ENCODE measurements at regions not wholly inside any gene's neighbourhood (a gene's known extent, or its start where the extent isn't known, plus 50 kb on each side); places are given as distances from the start of the nearest gene placed in this dataset.

DNA sequence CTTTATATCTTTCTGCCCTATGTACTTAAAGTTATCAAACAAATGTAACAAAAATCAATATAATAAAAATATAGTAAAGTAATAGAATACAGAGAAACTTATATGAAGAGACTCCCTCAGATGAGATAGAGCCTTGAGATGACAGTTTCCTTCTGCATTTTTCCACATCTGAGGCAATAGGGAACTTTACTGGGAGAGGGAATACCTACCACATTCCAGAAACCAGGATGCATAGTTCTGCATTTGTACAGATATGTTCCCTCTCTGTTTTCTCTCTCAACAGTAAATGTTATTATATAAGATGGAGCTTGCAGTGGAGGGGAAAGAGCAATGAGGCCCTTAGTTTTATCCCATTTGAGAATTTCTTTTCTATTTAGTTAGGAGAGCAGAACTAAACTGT is 109.6 kb upstream of the KCNN2 start:
- no peak overlapping the region for H3K4me3 ChIP-seq (replicated peaks; ENCODE audit: insufficient read depth, low read length)
- TF ChIP-seq SPI1 (IDR thresholded peaks at IDR 0.05; ENCODE audit: borderline replicate concordance, low read depth) (no peak), GABPA (IDR thresholded peaks at IDR 0.05; ENCODE audit: low read depth) (no peak), POLR2AphosphoS5 (IDR thresholded peaks at IDR 0.05; ENCODE audit: low read depth) (no peak)
- TF ChIP-seq, protein P1, sequence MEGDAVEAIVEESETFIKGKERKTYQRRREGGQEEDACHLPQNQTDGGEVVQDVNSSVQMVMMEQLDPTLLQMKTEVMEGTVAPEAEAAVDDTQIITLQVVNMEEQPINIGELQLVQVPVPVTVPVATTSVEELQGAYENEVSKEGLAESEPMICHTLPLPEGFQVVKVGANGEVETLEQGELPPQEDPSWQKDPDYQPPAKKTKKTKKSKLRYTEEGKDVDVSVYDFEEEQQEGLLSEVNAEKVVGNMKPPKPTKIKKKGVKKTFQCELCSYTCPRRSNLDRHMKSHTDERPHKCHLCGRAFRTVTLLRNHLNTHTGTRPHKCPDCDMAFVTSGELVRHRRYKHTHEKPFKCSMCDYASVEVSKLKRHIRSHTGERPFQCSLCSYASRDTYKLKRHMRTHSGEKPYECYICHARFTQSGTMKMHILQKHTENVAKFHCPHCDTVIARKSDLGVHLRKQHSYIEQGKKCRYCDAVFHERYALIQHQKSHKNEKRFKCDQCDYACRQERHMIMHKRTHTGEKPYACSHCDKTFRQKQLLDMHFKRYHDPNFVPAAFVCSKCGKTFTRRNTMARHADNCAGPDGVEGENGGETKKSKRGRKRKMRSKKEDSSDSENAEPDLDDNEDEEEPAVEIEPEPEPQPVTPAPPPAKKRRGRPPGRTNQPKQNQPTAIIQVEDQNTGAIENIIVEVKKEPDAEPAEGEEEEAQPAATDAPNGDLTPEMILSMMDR (IDR thresholded peaks at IDR 0.05; ENCODE audit: insufficient read depth, low read length): no peak
- TF ChIP-seq, protein P2, sequence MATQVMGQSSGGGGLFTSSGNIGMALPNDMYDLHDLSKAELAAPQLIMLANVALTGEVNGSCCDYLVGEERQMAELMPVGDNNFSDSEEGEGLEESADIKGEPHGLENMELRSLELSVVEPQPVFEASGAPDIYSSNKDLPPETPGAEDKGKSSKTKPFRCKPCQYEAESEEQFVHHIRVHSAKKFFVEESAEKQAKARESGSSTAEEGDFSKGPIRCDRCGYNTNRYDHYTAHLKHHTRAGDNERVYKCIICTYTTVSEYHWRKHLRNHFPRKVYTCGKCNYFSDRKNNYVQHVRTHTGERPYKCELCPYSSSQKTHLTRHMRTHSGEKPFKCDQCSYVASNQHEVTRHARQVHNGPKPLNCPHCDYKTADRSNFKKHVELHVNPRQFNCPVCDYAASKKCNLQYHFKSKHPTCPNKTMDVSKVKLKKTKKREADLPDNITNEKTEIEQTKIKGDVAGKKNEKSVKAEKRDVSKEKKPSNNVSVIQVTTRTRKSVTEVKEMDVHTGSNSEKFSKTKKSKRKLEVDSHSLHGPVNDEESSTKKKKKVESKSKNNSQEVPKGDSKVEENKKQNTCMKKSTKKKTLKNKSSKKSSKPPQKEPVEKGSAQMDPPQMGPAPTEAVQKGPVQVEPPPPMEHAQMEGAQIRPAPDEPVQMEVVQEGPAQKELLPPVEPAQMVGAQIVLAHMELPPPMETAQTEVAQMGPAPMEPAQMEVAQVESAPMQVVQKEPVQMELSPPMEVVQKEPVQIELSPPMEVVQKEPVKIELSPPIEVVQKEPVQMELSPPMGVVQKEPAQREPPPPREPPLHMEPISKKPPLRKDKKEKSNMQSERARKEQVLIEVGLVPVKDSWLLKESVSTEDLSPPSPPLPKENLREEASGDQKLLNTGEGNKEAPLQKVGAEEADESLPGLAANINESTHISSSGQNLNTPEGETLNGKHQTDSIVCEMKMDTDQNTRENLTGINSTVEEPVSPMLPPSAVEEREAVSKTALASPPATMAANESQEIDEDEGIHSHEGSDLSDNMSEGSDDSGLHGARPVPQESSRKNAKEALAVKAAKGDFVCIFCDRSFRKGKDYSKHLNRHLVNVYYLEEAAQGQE (IDR thresholded peaks at IDR 0.05; ENCODE audit: insufficient replicate concordance, low read depth): no peak

DNA sequence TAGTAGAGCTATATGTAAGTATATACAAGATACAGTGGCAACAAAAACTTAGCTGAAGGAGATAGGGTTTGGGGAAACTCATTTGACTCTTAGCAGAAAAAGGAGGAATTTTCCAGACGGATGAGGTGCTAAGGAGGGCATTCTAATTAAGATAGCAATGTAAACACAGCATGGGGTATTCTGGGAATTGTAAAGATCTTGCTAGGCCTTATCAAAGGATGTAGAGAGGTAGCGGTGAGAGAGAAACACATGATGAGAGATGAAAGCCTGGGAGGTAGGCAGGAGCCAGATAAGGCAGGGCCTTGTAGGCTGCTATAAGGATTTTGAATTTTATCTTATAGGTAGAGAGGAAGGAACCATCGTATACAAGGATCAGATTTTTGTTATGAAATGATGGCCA is 106.6 kb upstream of the KCNN2 start:
- TF ChIP-seq, protein P1 (IDR thresholded peaks at IDR 0.05; ENCODE audit: insufficient read depth, low read length): no peak
- TF ChIP-seq GABPA (IDR thresholded peaks at IDR 0.05; ENCODE audit: low read depth) (no peak), SPI1 (IDR thresholded peaks at IDR 0.05; ENCODE audit: borderline replicate concordance, low read depth) (no peak), POLR2AphosphoS5 (IDR thresholded peaks at IDR 0.05; ENCODE audit: low read depth) (no peak)
- TF ChIP-seq, protein P2 (IDR thresholded peaks at IDR 0.05; ENCODE audit: insufficient replicate concordance, low read depth): no peak
- no peak for DNase-seq (ENCODE audit: low read depth in 1 of 2, low spot score in 1 of 2)
- Histone ChIP-seq H3K27me3 (ENCODE audit: insufficient read depth, poor library complexity, severe bottlenecking) (no peaks in the 10 kb centered on the region), H3K27ac (replicated peaks) (no peak overlapping the region), H3K4me3 (replicated peaks; ENCODE audit: insufficient read depth, low read length) (no peak overlapping the region)

More for the DNA sequence above, 109.6 kb upstream of the KCNN2 start:
- DNase-seq (ENCODE audit: low read depth in 1 of 2, low spot score in 1 of 2): no peak
- Histone ChIP-seq H3K27ac (replicated peaks) (no peak overlapping the region), H3K27me3 (ENCODE audit: insufficient read depth, poor library complexity, severe bottlenecking) (no peaks in the 10 kb centered on the region)

DNA sequence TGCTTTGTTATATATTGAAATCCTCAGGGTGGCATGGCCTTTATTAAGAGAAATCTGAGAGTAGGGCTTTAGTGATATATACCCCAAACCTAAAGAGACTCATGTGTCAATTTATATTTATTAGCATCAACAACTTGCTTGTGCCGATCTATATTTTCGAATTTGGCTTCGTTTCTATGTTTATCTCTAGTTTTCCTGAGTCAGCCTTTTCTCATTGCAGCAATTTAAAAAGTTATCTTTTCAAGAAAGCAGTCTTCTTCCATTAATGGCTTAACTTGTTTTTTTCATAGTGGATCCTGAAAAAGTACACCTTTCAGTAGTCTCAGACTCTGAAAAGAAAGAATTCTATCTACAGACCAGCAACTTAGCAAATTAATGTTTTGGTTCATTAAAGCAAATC is 99.9 kb upstream of the KCNN2 start:
- DNase-seq (ENCODE audit: low read depth in 1 of 2, low spot score in 1 of 2): no peak
- TF ChIP-seq SPI1 (IDR thresholded peaks at IDR 0.05; ENCODE audit: borderline replicate concordance, low read depth) (no peak), POLR2AphosphoS5 (IDR thresholded peaks at IDR 0.05; ENCODE audit: low read depth) (no peak), GABPA (IDR thresholded peaks at IDR 0.05; ENCODE audit: low read depth) (no peak)
- TF ChIP-seq, protein P2 (IDR thresholded peaks at IDR 0.05; ENCODE audit: insufficient replicate concordance, low read depth): no peak
- TF ChIP-seq, protein P1 (IDR thresholded peaks at IDR 0.05; ENCODE audit: insufficient read depth, low read length): no peak

More for the DNA sequence above, 99.9 kb upstream of the KCNN2 start:
- Histone ChIP-seq H3K4me3 (replicated peaks; ENCODE audit: insufficient read depth, low read length) (no peak overlapping the region), H3K27ac (replicated peaks) (no peak overlapping the region), H3K27me3 (ENCODE audit: insufficient read depth, poor library complexity, severe bottlenecking) (no peaks in the 10 kb centered on the region)

All from HL-60 (cell line).